Gastroesophageal sphincter (tissue), 4 donors: ENCODE measurements at regions not wholly inside any gene's neighbourhood (a gene's known extent, or its start where the extent isn't known, plus 50 kb on each side); places are given as distances from the start of the nearest gene placed in this dataset.

Source experiments
- ATAC-seq: fragments of 150-250 bp; one replicate; pipeline ENCODE4 v1.9.1; 2016; ENCODE audit warnings: mild to moderate bottlenecking, moderate library complexity
- H3K27ac ChIP-seq, 4 donors: fragments of 200-600 bp; sonication (generic) in 3 of 4; 1 replicate in 3 of 4; 2 replicates in 1 of 4; pipeline ENCODE4 v1.5.1; 2016 to 2019
- H3K27me3 ChIP-seq: fragments of 200-600 bp; sonication (generic); one replicate; pipeline ENCODE4 v1.5.1; 2019
- H3K36me3 ChIP-seq, 2 donors: fragments of 200-600 bp; sonication (generic); one replicate each; pipeline ENCODE4 v1.5.1; 2019; ENCODE audit warnings: control low read depth in 1 of 2
- H3K4me1 ChIP-seq, 3 donors: fragments of 200-600 bp; sonication (generic); 1 replicate in 2 of 3; 2 replicates in 1 of 3; pipeline ENCODE4 v1.5.1; 2016 to 2019; ENCODE audit warnings: control low read depth in 2 of 3
- H3K4me3 ChIP-seq, 2 donors: fragments of 200-600 bp; sonication (generic); one replicate each; pipeline ENCODE4 v1.5.1; 2019; ENCODE audit warnings: mild to moderate bottlenecking in 1 of 2, moderate library complexity in 1 of 2
- H3K9me3 ChIP-seq, 3 donors: fragments of 200-600 bp; sonication (generic); one replicate each; pipeline ENCODE4 v1.5.1; 2017 to 2019; ENCODE audit warnings: control low read depth in 2 of 3
- CTCF ChIP-seq, 4 experiments: fragments of 200-600 bp in 2 of 4; fragments of 450-650 bp in 2 of 4; sonication (generic) in 1 of 4; IDR thresholded peaks; one replicate each; pipeline ENCODE4 v1.5.1; 2017 to 2019; ENCODE audit warnings: antibody characterized with exemption in 4 of 4, mild to moderate bottlenecking in 2 of 4, moderate library complexity in 2 of 4
- EP300 ChIP-seq: sonication (generic); formaldehyde crosslinking; IDR thresholded peaks from one replicate; pipeline ENCODE4 v1.6.1; 2017; ENCODE audit warnings: antibody characterized with exemption, mild to moderate bottlenecking
- POLR2A ChIP-seq, 2 donors: fragments of 450-650 bp; IDR thresholded peaks; one replicate each; pipeline ENCODE4 v1.6.1; 2017; ENCODE audit warnings: antibody characterized with exemption in 2 of 2, mild to moderate bottlenecking in 2 of 2, moderate library complexity in 1 of 2
- POLR2AphosphoS5 ChIP-seq: sonication (generic); formaldehyde crosslinking; IDR thresholded peaks from one replicate; pipeline ENCODE4 v1.6.1; 2017; ENCODE audit warnings: antibody characterized with exemption
- WGBS, 2 donors: methylation state at CpG; one replicate each; pipeline ENCODE4 v1.1.5; 2018; ENCODE audit warnings: low coverage in 1 of 2; 5-methylcytosine and 5-hydroxymethylcytosine counted together

GRCh38 chr7:136259074-136259473 lies 281.9 kb upstream of the MTPN start:
- Histone ChIP-seq H3K4me3 (no peak overlapping the region), H3K27ac (no peak overlapping the region), H3K4me1 (no peaks in the 10 kb centered on the region), H3K36me3 (no peaks in the 10 kb centered on the region), H3K9me3 (peaks cover 0 to 41% (median 0%) of the 10 kb centered on the region in 3 donors), H3K27me3 (no peaks in the 10 kb centered on the region)
- TF ChIP-seq EP300 (no peak), POLR2AphosphoS5 (no peak), CTCF (IDR thresholded peaks at IDR 0.05) (no peak), POLR2A (IDR thresholded peaks at IDR 0.05) (no peak)
- ATAC-seq: no peak
- 76 to 78% methylated on average over 3 to 4 of the region's 4 CpGs for WGBS, 2 donors

GRCh38 chr7:136256491-136256890 lies 279.3 kb upstream of the MTPN start:
- peaks cover 0 to 29% (median 0%) of the 10 kb centered on the region in 3 donors for H3K9me3 ChIP-seq
- ATAC-seq: no peak
- TF ChIP-seq POLR2A (IDR thresholded peaks at IDR 0.05): no peak
- no peak for TF ChIP-seq EP300
- no peak for TF ChIP-seq POLR2AphosphoS5
- no peak for TF ChIP-seq CTCF (IDR thresholded peaks at IDR 0.05)

GRCh38 chr7:136254148-136254547 lies 277.0 kb upstream of the MTPN start:
- TF ChIP-seq EP300 (no peak), POLR2AphosphoS5 (no peak), CTCF (IDR thresholded peaks at IDR 0.05) (no peak), POLR2A (IDR thresholded peaks at IDR 0.05) (no peak)
- no peaks in the 10 kb centered on the region for H3K4me1 ChIP-seq
- H3K4me3 ChIP-seq: no peak overlapping the region
- ATAC-seq: no peak
- H3K36me3 ChIP-seq: no peaks in the 10 kb centered on the region
- no peaks in the 10 kb centered on the region for H3K27me3 ChIP-seq
- WGBS, 2 donors: 74 to 95% methylated on average over 4 to 6 of the region's 6 CpGs
- H3K27ac ChIP-seq: no peak overlapping the region
- H3K9me3 ChIP-seq: peaks cover 0 to 11% (median 0%) of the 10 kb centered on the region in 3 donors

More at GRCh38 chr7:136256491-136256890, 279.3 kb upstream of the MTPN start:
- H3K27ac ChIP-seq: no peak overlapping the region
- no peaks in the 10 kb centered on the region for H3K4me1 ChIP-seq
- WGBS, 2 donors: 60 to 93% methylated on average over 1 to 2 of the region's 3 CpGs
- no peaks in the 10 kb centered on the region for H3K27me3 ChIP-seq
- H3K36me3 ChIP-seq: no peaks in the 10 kb centered on the region
- H3K4me3 ChIP-seq: no peak overlapping the region

- Histone ChIP-seq H3K9me3 (peaks cover 0 to 11% (median 0%) of the 10 kb centered on the region in 3 donors), H3K36me3 (no peaks in the 10 kb centered on the region), H3K4me3 (no peak overlapping the region), H3K27ac (no peak overlapping the region), H3K4me1 (no peaks in the 10 kb centered on the region), H3K27me3 (no peaks in the 10 kb centered on the region)
- ATAC-seq: no peak
- TF ChIP-seq CTCF (IDR thresholded peaks at IDR 0.05) (no peak), POLR2AphosphoS5 (no peak), EP300 (no peak), POLR2A (IDR thresholded peaks at IDR 0.05) (no peak)
- 64 to 86% methylated on average over 3 of the region's 3 CpGs for WGBS, 2 donors
These were observed 274.7 kb upstream of the MTPN start for GRCh38 chr7:136251826-136252225.

- Histone ChIP-seq H3K27ac (no peak overlapping the region), H3K27me3 (no peaks in the 10 kb centered on the region), H3K9me3 (no peaks in the 10 kb centered on the region), H3K4me3 (no peak overlapping the region), H3K36me3 (no peaks in the 10 kb centered on the region), H3K4me1 (no peaks in the 10 kb centered on the region)
- 60% methylated on average over 1 of the region's 1 CpG; no CpG with 5 or more reads in 1 of the 2 donors for WGBS, 2 donors
- ATAC-seq: no peak
- TF ChIP-seq EP300: no peak
- TF ChIP-seq POLR2AphosphoS5: no peak
- TF ChIP-seq POLR2A (IDR thresholded peaks at IDR 0.05): no peak
- no peak for TF ChIP-seq CTCF (IDR thresholded peaks at IDR 0.05)
These were observed 270.1 kb upstream of the MTPN start for GRCh38 chr7:136247211-136247610.
